Kidney epithelial cell (primary cell): ENCODE measurements at regions not wholly inside any gene's neighbourhood (a gene's known extent, or its start where the extent isn't known, plus 50 kb on each side); places are given as distances from the start of the nearest gene placed in this dataset.

Experiments used
- DNase-seq: peaks from one replicate; pipeline ENCODE4 v3.0.0-alpha.2; 2010; ENCODE audit warnings: low read depth
- H3K27me3 ChIP-seq: 2 replicates; pipeline ENCODE4 v1.6.0; 2011; ENCODE audit warnings: low read length; ENCODE audit not compliant: control insufficient read depth, insufficient read depth
- H3K36me3 ChIP-seq: 2 replicates; pipeline ENCODE4 v1.5.1; 2011; ENCODE audit warnings: low read length; ENCODE audit not compliant: control insufficient read depth, insufficient read depth
- H3K4me3 ChIP-seq: 2 replicates; pipeline ENCODE4 v1.5.1; 2011; ENCODE audit warnings: low read depth, mild to moderate bottlenecking, control low read depth, low read length
- TF ChIP-seq, protein P1 (sequence below): IDR thresholded peaks from 2 replicates; pipeline ENCODE4 v1.5.1; 2011; ENCODE audit warnings: mild to moderate bottlenecking, moderate library complexity, low read length, control low read depth, inconsistent platforms; ENCODE audit not compliant: insufficient read depth, poor library complexity, severe bottlenecking

DNA sequence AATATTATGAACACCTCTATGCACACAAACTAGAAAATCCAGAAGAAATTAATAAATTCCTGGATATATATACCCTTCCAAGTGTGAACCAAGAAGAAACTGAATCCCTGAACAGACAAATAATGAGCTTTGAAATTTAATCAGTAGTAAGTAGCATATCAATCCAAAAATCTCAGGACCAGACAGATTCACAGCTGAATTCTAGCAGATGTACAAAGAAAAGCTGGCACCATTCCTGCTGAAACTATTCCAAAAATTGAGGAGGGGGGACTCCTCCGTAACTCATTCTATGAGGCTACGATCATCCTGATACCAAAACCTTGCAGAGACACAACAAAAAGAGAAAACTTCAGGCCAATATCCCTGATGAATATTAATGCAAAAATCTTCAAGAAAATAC, 67.0 kb upstream of the PDE7B start:
- no peak for DNase-seq
- no peaks in the 10 kb centered on the region for H3K36me3 ChIP-seq
- no peak overlapping the region for H3K4me3 ChIP-seq
- H3K27me3 ChIP-seq = no peaks in the 10 kb centered on the region
- TF ChIP-seq, protein P1, sequence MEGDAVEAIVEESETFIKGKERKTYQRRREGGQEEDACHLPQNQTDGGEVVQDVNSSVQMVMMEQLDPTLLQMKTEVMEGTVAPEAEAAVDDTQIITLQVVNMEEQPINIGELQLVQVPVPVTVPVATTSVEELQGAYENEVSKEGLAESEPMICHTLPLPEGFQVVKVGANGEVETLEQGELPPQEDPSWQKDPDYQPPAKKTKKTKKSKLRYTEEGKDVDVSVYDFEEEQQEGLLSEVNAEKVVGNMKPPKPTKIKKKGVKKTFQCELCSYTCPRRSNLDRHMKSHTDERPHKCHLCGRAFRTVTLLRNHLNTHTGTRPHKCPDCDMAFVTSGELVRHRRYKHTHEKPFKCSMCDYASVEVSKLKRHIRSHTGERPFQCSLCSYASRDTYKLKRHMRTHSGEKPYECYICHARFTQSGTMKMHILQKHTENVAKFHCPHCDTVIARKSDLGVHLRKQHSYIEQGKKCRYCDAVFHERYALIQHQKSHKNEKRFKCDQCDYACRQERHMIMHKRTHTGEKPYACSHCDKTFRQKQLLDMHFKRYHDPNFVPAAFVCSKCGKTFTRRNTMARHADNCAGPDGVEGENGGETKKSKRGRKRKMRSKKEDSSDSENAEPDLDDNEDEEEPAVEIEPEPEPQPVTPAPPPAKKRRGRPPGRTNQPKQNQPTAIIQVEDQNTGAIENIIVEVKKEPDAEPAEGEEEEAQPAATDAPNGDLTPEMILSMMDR = no peak

DNA sequence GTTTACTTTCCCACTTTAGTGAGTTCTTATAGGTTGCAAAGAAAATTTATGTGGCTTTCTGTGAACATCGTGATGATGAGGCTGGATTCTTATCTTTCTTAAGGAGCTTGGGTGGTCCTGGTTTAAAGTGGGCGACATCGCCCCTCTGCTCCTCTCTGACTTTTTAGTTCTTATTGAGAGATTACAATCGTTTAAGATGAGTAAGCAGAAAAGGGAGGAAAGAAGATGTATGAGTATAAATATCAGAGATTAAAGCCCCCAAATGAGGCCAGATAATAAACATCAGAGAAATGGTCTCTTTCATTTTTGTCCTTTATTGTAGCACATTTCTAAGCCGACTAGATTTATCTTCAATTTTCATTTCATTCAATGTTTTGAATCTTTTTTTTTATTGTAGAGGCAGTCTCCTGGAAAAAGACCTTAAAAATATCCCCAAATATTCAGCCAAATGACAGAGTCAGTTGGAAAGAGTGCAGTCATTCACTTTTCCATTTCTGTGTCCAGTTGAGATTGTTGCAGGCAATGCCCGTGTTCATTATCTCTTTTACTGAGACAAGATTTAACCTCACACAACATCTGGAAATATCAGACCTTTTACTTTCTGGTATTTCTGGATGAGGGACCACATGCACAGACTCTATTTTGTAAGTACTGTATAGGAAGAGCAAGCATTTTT, 62.0 kb upstream of the PDE7B start:
- H3K4me3 ChIP-seq = no peak overlapping the region
- no peaks in the 10 kb centered on the region for H3K27me3 ChIP-seq
- TF ChIP-seq, protein P1 = no peak
- DNase-seq = no peak
- H3K36me3 ChIP-seq = no peaks in the 10 kb centered on the region

DNA sequence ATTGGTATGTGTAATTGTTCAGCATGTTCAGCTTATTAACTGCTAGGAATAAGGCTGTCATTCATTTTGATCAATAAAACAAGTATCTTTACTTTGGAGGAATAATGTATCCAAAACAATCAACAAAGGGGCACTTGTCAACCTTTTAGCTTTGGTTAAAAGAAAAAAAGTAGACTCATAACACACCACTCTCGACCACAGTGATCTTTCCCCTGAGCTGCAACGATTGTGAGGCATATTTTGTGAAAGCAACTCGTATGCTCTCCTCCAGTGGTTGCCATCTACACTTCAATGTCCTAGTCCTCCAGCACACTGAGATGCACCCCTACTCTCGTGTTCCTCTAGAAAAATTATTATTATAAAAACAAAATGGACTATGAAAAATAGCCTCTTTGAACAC, 60.1 kb upstream of the PDE7B start:
- H3K36me3 ChIP-seq = no peaks in the 10 kb centered on the region
- DNase-seq = no peak
- H3K27me3 ChIP-seq = no peaks in the 10 kb centered on the region
- TF ChIP-seq, protein P1 = no peak
- H3K4me3 ChIP-seq = no peak overlapping the region

DNA sequence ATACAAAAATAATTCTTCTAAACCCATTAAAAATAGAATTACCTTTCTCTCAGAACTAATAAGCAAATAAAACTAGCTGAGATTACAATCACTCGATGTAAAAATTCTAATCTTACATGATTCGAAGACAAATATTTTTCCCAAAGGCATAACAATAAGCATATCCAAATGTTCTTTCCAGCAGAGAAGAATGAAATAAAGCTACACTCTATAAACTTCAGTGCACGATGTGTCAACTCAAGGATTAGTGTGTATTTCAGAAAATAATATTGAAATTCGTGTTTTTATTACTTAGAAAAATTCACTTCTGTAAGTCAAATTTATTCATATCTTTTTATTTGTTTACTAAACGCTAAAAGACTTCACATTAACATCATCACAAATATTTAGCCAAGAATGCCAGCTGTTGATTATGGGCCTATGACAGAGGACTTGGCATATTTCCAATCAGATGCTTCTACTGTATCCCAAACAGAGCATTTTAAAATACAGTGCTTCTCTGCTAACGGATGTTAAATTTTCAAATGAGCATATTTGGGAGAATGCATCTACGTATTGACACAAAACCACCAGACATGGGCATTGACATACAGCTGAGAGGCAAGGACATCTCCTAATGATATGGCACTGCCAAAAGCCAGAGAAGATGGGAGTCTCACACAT, 54.7 kb upstream of the PDE7B start:
- no peak for DNase-seq
- no peaks in the 10 kb centered on the region for H3K27me3 ChIP-seq

DNA sequence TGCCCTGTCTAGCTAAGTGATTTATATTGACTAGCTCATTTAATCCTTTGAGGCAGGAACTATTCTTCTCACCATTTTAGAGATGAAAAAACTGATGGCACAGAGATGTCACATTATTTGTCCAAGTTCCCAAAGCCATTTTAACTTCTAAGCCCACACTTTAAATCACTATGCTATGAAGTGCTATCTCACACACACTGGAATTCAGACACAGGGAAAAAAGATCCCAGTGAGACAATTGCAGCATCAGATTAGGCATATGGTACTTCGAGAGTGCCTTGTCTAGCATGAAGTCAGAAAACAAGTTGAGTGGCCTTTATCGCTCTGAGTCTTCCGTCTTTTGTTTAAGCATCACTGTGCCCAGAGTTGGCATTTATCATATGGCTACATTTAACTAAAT, 54.1 kb upstream of the PDE7B start:
- TF ChIP-seq, protein P1 = no peak
- Histone ChIP-seq H3K4me3 (no peak overlapping the region), H3K36me3 (no peaks in the 10 kb centered on the region), H3K27me3 (no peaks in the 10 kb centered on the region)
- DNase-seq = no peak

More for the DNA sequence above, 54.7 kb upstream of the PDE7B start:
- TF ChIP-seq, protein P1 = no peak
- no peaks in the 10 kb centered on the region for H3K36me3 ChIP-seq
- no peak overlapping the region for H3K4me3 ChIP-seq
